D341Med (cell line): ENCODE measurements at regions not wholly inside any gene's neighbourhood (a gene's known extent, or its start where the extent isn't known, plus 50 kb on each side); places are given as distances from the start of the nearest gene placed in this dataset.
A peak's percentile ranks its signal among the peaks of the same experiment; 100 is the strongest.

ENCODE experiments used
- DNase-seq: peaks from one replicate; pipeline ENCODE4 v3.0.0; 2012; ENCODE audit warnings: low spot score

DNA sequence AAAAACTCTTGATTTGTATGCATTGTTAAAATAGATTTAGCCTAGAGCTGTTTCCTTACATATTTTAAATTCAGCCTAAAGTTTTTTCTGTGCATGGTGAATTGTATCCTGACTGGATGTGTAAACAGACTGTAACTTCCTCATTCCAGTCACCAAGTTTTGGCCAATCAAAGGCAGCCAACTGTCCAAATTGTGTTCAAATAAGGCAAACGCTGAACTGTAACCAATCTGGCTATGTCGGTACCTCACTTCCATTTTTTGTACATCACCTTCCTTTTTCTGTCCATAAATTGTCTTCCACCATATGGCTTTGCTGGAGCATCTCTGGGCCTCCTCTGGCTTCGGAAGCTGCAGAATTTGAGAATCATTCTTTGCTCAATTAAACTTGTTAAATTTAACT lies 1921.9 kb upstream of the SEL1L start:
- no peak for DNase-seq

DNA sequence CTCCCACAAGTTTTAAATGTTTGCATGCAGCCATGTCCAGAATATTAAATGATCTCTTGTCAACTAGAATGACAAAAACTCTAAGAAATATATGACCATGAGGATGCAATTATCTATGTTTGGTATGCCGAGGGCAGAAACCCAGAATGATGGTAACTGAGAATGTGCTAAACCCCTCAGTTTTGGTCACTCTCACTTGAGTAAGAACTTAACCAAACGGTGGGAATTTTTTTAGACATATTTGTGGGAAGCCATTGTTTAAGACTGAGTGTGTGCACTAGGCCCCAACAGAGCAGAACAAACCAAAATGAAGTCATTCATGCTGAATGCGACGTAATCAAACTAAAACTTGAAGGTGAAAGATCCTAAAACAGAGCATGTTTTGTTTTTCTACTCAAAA lies 1927.9 kb upstream of the SEL1L start:
- no peak for DNase-seq

- DNase-seq = no peak
Measured at GRCh38 chr14:83462759-83463158, 1929.1 kb upstream of the SEL1L start.

GRCh38 chr14:83463500-83464098 lies 1929.9 kb upstream of the SEL1L start:
- peak; percentile 53 for DNase-seq

DNA sequence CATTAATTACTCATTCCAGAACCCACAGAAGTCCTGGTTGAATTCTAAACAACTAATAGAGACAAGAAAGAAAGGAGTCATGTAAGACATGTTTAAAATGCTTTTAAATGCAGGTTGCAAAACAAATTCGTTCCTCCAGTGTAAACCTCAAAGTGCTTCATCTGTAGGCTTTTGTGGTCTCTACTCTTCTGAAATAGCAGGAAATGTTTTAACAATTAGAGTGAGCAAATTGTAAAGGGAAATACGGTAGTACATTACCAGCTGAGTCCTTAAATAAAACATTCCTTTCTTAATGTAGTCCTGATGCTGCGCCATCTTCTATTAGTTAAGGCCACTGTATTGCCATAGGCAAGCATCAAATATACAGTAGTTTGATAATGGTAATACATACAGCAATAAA lies 1934.2 kb upstream of the SEL1L start:
- no peak for DNase-seq

DNA sequence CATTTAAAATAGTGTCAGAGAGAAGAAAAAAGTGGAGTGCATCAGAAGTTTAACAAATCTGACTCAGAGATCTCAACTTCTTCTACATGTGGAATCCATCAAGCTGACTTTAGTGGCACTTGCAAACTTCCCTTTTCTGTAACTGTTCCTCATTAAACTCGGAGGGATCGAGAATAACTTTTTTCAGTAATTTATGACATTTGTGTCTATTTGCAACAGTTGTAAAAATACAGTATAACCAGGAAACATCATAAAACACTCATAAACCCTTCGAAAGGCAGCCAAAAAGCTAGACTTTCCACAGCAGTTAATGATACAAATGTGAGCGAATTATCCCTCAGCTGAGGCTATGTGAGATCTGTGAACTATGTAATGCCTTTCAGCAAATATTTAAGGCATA lies 1936.8 kb upstream of the SEL1L start:
- DNase-seq = no peak

DNA sequence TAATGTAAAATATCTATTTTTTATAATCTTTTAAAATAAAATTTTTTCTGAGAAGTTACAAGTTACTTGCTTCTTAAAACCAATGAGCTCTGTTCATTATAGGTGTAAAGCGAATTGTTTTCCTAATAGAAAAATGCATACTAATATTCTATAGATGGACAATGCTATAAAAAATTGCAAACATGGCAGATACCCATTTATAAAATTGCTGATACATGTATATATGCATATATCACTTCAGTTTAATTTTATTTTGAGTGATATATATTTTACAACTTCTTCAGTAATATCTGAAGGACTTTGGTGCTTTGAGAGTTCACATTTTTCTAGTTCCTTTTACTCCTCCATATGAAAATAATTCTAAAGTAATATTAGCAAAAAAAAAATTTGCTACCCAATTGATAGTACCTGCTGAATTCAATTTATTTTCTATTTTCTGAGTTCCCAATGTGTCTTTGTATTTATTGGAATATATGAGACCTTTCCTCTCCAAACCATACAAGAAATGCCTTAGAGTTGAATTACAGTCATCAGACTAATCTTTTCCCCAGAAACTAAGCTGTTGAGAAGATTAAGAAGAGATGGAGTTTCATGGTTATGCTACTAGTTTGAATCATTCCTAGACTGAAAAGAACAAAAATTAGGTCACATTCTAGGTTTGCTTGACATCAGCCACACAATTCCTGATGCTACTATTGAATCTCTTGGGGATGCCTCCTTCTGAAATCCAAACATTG lies 1937.5 kb upstream of the SEL1L start:
- DNase-seq = no peak

- DNase-seq = no peak
Measured at GRCh38 chr14:83473416-83474235, 1940.0 kb upstream of the SEL1L start.

- DNase-seq = no peak
Measured at GRCh38 chr14:83478741-83479140, 1945.1 kb upstream of the SEL1L start.

DNA sequence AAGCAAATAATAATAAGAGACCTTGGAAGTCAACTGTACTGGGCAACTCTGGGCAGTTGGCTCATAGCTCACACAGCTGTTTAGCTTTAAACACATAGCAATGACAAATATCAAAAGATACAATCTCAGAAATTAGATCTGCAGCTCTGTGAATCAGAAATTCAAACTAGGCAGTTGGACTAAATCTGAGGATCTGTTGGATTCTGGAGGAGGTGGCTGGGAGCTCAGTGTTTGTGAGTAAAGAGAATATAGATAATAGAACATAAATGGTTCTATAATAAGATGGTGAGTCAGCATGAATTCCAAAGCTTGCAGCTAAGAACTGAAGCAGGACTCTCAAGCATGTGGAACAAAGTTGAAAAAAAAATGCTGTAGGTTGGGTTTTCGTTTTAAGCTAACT lies 1949.4 kb upstream of the SEL1L start:
- no peak for DNase-seq

DNA sequence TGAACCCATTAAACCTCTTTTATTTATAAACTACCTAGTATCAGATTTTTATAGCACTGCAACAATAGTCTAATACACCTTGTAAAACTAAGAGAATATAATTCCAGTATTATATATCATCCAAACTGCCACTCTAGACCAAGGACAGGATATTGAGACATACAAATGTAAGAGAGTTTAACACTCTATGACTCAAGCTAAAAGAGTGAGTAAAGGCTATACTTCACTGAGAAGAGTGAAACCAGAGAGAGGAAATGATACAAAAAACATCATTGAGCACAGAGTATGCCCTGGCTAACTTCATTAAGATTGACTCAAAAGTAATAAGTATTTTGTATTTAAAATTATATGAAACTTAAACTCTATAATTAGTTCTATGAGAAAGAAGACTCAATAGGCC lies 1951.9 kb upstream of the SEL1L start:
- DNase-seq = no peak

GRCh38 chr14:83491091-83491490 lies 1957.4 kb upstream of the SEL1L start:
- DNase-seq = no peak

DNA sequence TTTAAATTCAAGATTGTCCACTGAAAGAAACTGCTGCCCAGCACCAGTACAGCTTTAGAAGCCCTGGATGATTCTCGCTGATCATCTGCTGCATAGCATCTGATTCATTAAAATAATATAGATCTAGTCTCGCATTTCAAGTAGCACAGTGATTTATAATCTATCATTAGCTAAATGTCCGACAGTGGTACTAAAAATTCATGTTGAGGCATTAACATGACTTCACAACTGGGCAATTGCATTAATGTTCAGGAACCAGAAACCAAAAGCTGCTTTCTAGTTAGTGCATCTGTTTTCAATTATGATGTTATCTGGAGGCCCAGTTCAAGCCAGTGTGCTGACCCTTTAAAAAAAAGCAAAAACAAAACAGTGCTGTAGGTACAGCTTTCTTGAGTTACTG lies 1987.2 kb upstream of the SEL1L start:
- no peak for DNase-seq

DNA sequence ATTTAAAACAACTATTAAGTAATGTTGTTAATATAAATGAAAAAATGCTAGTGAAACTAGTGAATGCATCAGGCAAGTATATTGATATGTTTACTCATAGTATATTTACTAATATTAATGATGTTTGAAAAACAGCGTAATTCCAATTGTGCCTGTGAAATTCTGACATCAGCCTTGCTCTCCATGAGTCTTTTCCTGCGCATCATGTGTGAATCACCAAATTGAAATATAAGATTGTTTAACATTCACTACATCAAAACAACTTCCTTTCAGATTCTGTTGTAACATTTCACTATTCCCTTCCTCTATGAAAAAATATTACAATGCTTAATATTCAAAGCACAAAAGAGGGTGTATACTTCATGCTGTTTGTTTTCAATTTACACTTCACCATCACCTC lies 1995.9 kb upstream of the SEL1L start:
- DNase-seq = no peak

DNA sequence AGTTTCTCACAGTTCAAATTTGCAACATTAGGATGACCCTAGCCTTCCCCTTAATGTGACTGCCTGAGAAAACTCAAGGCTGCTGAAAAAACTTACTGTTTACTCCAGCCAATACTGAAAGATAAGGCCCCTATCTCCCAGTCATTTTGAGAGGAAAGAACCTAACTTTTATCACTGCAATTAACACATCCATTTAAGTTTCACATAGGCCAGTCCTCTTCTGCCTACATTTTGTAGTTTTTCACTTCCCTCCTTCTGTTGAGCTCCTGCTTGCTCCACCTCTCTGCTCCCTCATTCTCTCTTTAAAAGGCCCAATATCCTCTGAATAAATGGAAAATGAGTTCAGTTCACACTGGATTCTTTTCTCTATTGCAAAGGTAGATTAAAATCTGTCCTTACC lies 1996.2 kb upstream of the FLRT2 start:
- no peak for DNase-seq

- no peak for DNase-seq
Measured at GRCh38 chr14:83534995-83535394, 1994.9 kb upstream of the FLRT2 start.

GRCh38 chr14:83535444-83535843 lies 1994.5 kb upstream of the FLRT2 start:
- no peak for DNase-seq

DNA sequence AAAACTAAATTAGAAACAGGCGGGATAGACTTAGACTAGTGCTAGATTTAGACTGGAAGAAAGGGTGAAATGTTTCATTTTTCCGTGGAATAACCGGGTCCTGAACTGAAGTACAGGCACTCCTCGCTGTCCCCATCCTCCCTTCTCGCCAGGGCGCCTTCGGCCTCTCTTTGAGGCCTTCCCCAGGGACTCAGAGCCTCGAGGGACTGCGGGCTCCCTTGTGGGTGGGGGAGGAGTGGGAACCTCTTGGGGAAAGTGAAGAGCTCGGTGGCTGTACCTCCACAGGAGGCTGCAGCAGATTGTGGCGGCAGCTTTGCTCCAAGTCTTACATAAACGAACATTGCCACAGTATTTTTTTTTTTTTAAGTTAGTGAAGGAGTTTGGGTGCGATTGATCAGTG lies 1988.8 kb upstream of the FLRT2 start:
- DNase-seq = no peak

DNA sequence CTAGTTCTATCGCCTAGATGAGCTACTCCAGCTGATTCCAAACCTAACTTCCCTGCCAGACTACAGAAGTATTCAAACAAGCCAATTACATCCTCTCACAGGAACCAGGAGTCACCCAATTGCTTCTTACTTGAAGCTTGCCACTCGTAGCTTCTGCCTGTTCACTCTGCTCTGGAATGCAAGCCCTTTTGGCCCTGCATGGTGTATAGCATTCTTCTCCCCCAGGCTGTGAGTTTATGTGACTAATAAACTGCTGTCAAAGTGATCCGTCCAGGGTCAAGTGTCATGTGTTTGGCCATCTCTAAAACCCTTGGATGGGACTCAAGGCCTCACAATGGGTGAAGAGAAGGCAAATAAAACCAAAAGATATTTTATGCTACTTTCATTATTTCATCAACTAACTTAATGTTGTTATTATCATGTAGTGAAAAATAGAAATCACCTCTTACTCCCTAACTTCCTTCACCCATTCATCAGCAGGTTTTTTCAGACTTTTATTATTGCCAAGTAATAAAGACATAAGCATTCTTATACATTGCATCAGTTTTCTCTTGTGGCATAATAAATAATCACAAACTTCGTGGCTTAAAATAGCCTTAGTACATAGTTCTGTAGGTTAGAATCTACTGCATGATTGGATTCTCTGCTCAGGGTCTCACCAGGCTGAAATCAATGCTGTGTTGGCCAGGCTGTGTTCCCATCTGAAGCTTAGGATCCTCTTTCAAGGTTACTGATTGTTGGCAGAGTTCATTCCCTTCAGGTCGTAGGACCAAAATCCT lies 1981.7 kb upstream of the FLRT2 start:
- DNase-seq = no peak

DNA sequence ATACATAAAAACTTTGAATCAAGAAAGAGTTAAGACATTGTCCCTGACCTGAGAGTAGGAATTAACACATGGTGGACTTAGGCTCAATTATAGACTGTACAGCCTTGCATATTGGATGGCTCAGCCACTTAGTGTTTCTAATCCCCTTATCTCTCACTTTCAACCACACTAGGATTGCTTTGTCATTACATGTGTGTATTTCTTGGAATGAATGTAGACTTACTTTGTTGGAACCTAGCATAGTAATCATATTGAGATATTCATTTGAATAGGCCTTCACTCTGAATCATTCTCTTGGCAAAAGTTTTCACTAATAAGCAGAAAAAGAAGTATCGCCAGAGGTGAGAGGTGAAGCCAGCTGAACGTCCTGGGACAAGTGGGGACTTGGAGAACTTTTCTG lies 1973.9 kb upstream of the FLRT2 start:
- no peak for DNase-seq

- DNase-seq = no peak
Measured at GRCh38 chr14:83556746-83557453, 1973.0 kb upstream of the FLRT2 start.

GRCh38 chr14:83558946-83559345 lies 1971.0 kb upstream of the FLRT2 start:
- DNase-seq = no peak
